Fibroblast of lung (primary cell): ENCODE measurements at regions not wholly inside any gene's neighbourhood (a gene's known extent, or its start where the extent isn't known, plus 50 kb on each side); places are given as distances from the start of the nearest gene placed in this dataset.

ENCODE experiments used
- EZH2 ChIP-seq: IDR thresholded peaks from 2 replicates; pipeline ENCODE4 v1.5.1; 2012; ENCODE audit warnings: low read length, control low read depth, mild to moderate bottlenecking; ENCODE audit errors: missing control alignments
- TF ChIP-seq, protein P1 (sequence below), 2 donors: IDR thresholded peaks in 1 of 2; conservative IDR thresholded peaks in 1 of 2; 1 replicate in 1 of 2; 2 replicates in 1 of 2; pipeline ENCODE4 v1.5.1; 2011 to 2012; ENCODE audit warnings: low read length in 2 of 2, control low read depth in 1 of 2, inconsistent platforms in 1 of 2, low read depth in 1 of 2, mild to moderate bottlenecking in 1 of 2

DNA sequence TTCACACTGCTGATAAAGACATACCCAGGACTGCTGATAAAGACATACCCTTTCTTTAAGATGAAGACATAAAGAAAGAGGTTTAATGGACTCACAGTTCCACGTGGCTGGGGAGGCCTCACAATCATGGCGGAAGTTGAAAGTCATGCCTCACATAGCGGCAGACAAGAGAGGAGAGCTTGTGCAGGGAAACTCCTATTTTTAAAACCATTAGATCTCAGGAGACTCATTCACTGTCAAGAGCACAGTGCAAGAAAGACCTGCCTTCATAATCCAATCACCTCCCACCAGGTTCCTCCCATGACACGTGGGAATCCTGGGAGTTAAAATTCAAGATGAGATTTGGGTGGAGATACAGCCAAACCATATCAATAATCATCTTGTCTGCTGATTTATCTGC, 278.1 kb downstream of the SLC6A15 start:
- TF ChIP-seq, protein P1, sequence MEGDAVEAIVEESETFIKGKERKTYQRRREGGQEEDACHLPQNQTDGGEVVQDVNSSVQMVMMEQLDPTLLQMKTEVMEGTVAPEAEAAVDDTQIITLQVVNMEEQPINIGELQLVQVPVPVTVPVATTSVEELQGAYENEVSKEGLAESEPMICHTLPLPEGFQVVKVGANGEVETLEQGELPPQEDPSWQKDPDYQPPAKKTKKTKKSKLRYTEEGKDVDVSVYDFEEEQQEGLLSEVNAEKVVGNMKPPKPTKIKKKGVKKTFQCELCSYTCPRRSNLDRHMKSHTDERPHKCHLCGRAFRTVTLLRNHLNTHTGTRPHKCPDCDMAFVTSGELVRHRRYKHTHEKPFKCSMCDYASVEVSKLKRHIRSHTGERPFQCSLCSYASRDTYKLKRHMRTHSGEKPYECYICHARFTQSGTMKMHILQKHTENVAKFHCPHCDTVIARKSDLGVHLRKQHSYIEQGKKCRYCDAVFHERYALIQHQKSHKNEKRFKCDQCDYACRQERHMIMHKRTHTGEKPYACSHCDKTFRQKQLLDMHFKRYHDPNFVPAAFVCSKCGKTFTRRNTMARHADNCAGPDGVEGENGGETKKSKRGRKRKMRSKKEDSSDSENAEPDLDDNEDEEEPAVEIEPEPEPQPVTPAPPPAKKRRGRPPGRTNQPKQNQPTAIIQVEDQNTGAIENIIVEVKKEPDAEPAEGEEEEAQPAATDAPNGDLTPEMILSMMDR (conservative IDR thresholded peaks at IDR 0.05 in 1 of 2, IDR thresholded peaks at IDR 0.05 in 1 of 2; ENCODE audit: low read depth in 1 of 2, low read length in 2 of 2) = no peak
- no peak for TF ChIP-seq EZH2
